Hepatocyte (in vitro differentiated cells): ENCODE measurements at regions not wholly inside any gene's neighbourhood (a gene's known extent, or its start where the extent isn't known, plus 50 kb on each side); places are given as distances from the start of the nearest gene placed in this dataset.

Source experiments
- CTCF ChIP-seq: fragments of 200-600 bp; sonication (generic); IDR thresholded peaks from 2 replicates; pipeline ENCODE4 v1.5.1; 2016; ENCODE audit warnings: antibody characterized with exemption, mild to moderate bottlenecking; ENCODE audit not compliant: poor library complexity
- EZH2 ChIP-seq: fragments of 200-600 bp; sonication (generic); IDR thresholded peaks from 2 replicates; pipeline ENCODE4 v1.6.1; 2016; ENCODE audit warnings: antibody characterized with exemption, mild to moderate bottlenecking, borderline replicate concordance
- EZH2phosphoT487 ChIP-seq: fragments of 200-600 bp; sonication (generic); IDR thresholded peaks from one replicate; pipeline ENCODE4 v1.6.1; 2018; ENCODE audit warnings: antibody characterized with exemption, mild to moderate bottlenecking, low read depth, moderate library complexity; ENCODE audit not compliant: unreplicated experiment, severe bottlenecking

DNA sequence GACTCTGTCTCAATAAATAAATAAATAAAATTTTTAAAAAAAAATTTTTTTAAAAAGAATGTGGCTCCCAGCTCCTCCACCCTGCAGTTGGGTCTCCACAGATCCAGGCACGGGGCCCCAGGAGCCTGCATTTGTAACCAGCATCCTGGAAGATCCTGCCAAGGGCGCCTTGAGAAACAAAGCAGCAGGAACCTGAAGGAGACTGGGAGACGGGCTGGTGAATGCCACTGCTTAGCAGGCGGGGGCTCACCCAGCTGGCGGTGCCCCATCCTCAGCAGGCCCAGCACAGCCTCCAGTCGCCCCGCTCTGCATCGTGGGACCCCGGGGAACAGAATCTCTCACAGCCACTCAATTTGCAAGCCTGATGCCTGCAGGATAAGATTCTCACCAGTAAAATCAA lies 187.5 kb upstream of the SALL3 start:
- TF ChIP-seq CTCF (no peak), EZH2 (no peak), EZH2phosphoT487 (no peak)
